Esophagus muscularis mucosa (tissue), 4 donors: ENCODE measurements at regions not wholly inside any gene's neighbourhood (a gene's known extent, or its start where the extent isn't known, plus 50 kb on each side); places are given as distances from the start of the nearest gene placed in this dataset.

Experiments
- DNase-seq: peaks from one replicate; pipeline ENCODE4 v3.0.0-alpha.2; 2017; ENCODE audit errors: extremely low spot score
- H3K27ac ChIP-seq, 4 donors: fragments of 200-600 bp; sonication (generic); replicated peaks in 1 of 4; 1 replicate in 3 of 4; 2 replicates in 1 of 4; pipeline ENCODE4 v1.5.1; 2016 to 2019; ENCODE audit warnings: mild to moderate bottlenecking in 1 of 4
- H3K27me3 ChIP-seq, 4 donors: fragments of 200-600 bp; sonication (generic); one replicate each; pipeline versions ENCODE4 v1.5.1 to v1.6.0; 2016 to 2019
- H3K36me3 ChIP-seq, 4 donors: fragments of 200-600 bp; sonication (generic); one replicate each; pipeline ENCODE4 v1.5.1; 2016 to 2019
- H3K4me1 ChIP-seq, 4 donors: fragments of 200-600 bp; sonication (generic); one replicate each; pipeline ENCODE4 v1.5.1; 2016 to 2019
- H3K4me3 ChIP-seq, 4 donors: fragments of 200-600 bp; sonication (generic); 1 replicate in 2 of 4; 2 replicates in 2 of 4; pipeline ENCODE4 v1.5.1; 2016 to 2019; ENCODE audit warnings: mild to moderate bottlenecking in 4 of 4, moderate library complexity in 1 of 4
- H3K9me3 ChIP-seq, 4 donors: fragments of 200-600 bp; sonication (generic); 1 replicate in 3 of 4; 2 replicates in 1 of 4; pipeline ENCODE4 v1.5.1; 2016 to 2019
- CTCF ChIP-seq, 3 experiments: fragments of 200-600 bp in 2 of 3; fragments of 450-650 bp in 1 of 3; sonication (generic) in 2 of 3; IDR thresholded peaks; one replicate each; pipeline ENCODE4 v1.5.1; 2017 to 2019; ENCODE audit warnings: antibody characterized with exemption in 3 of 3, mild to moderate bottlenecking in 2 of 3, moderate library complexity in 1 of 3
- EP300 ChIP-seq: sonication (generic); formaldehyde crosslinking; IDR thresholded peaks from one replicate; pipeline ENCODE4 v1.6.1; 2017; ENCODE audit warnings: antibody characterized with exemption
- POLR2A ChIP-seq: fragments of 450-650 bp; IDR thresholded peaks from one replicate; pipeline ENCODE4 v1.6.1; 2017; ENCODE audit warnings: antibody characterized with exemption, moderate library complexity, mild to moderate bottlenecking, low read depth
- POLR2AphosphoS5 ChIP-seq, 2 donors: sonication (generic); formaldehyde crosslinking; IDR thresholded peaks; one replicate each; pipeline ENCODE4 v1.6.1; 2017; ENCODE audit warnings: antibody characterized with exemption in 2 of 2
- WGBS: methylation state at CpG from one replicate; pipeline ENCODE4 v1.1.5; 2018; 5-methylcytosine and 5-hydroxymethylcytosine counted together
- intact Hi-C: fragments of 100-400 bp; cut with DNase I; formaldehyde crosslinking; loops from one replicate; pipeline ENCODE4 v1.15.1; 2023

GRCh38 chr2:193521523-193521922, 1326.8 kb upstream of the TMEFF2 start:
- Histone ChIP-seq H3K9me3 (no peaks in the 10 kb centered on the region), H3K4me3 (no peak overlapping the region), H3K27ac (no peak overlapping the region), H3K4me1 (no peaks in the 10 kb centered on the region), H3K36me3 (no peaks in the 10 kb centered on the region), H3K27me3 (no peaks in the 10 kb centered on the region)
- TF ChIP-seq CTCF (IDR thresholded peaks at IDR 0.05) (no peak), EP300 (no peak), POLR2AphosphoS5 (IDR thresholded peaks at IDR 0.05) (no peak), POLR2A (no peak)
- intact Hi-C loops = no loop called here
- WGBS = 80% methylated on average over 2 of the region's 2 CpGs
- DNase-seq = no peak

- H3K36me3 ChIP-seq = no peaks in the 10 kb centered on the region
- 74% methylated on average over 5 of the region's 5 CpGs for WGBS
- H3K27ac ChIP-seq = no peak overlapping the region
- intact Hi-C loops = no loop called here
- no peaks in the 10 kb centered on the region for H3K27me3 ChIP-seq
- no peak overlapping the region for H3K4me3 ChIP-seq
- H3K4me1 ChIP-seq = no peaks in the 10 kb centered on the region
- TF ChIP-seq CTCF (IDR thresholded peaks at IDR 0.05) (no peak), POLR2A (no peak), POLR2AphosphoS5 (IDR thresholded peaks at IDR 0.05) (no peak), EP300 (no peak)
- no peak for DNase-seq
- H3K9me3 ChIP-seq = no peaks in the 10 kb centered on the region
Observed at GRCh38 chr2:193520709-193521458, 1326.2 kb upstream of the TMEFF2 start.

GRCh38 chr2:193518041-193518817, 1323.5 kb upstream of the TMEFF2 start:
- H3K27ac ChIP-seq = no peak overlapping the region
- DNase-seq = no peak
- no peaks in the 10 kb centered on the region for H3K4me1 ChIP-seq
- H3K4me3 ChIP-seq = no peak overlapping the region
- 70% methylated on average over 6 of the region's 6 CpGs for WGBS
- H3K9me3 ChIP-seq = no peaks in the 10 kb centered on the region
- intact Hi-C loops = no loop called here
- no peaks in the 10 kb centered on the region for H3K36me3 ChIP-seq
- H3K27me3 ChIP-seq = no peaks in the 10 kb centered on the region
- no peak for TF ChIP-seq CTCF (IDR thresholded peaks at IDR 0.05)
- TF ChIP-seq POLR2A = no peak
- no peak for TF ChIP-seq EP300
- no peak for TF ChIP-seq POLR2AphosphoS5 (IDR thresholded peaks at IDR 0.05)

GRCh38 chr2:193517615-193518014, 1322.9 kb upstream of the TMEFF2 start:
- WGBS = 92% methylated on average over 1 of the region's 1 CpG
- no peak overlapping the region for H3K4me3 ChIP-seq
- no peak overlapping the region for H3K27ac ChIP-seq
- intact Hi-C loops = no loop called here
- no peak for DNase-seq
- H3K36me3 ChIP-seq = no peaks in the 10 kb centered on the region
- no peaks in the 10 kb centered on the region for H3K9me3 ChIP-seq
- no peak for TF ChIP-seq CTCF (IDR thresholded peaks at IDR 0.05)
- no peak for TF ChIP-seq POLR2A
- no peak for TF ChIP-seq EP300
- TF ChIP-seq POLR2AphosphoS5 (IDR thresholded peaks at IDR 0.05) = no peak
- H3K4me1 ChIP-seq = no peaks in the 10 kb centered on the region
- H3K27me3 ChIP-seq = no peaks in the 10 kb centered on the region
